ENCODE measurements at regions not wholly inside any gene's neighbourhood (a gene's known extent, or its start where the extent isn't known, plus 50 kb on each side); places are given as distances from the start of the nearest gene placed in this dataset.

- no peak for TF ChIP-seq POLR2A (IDR thresholded peaks at IDR 0.05)
- TF ChIP-seq POLR2AphosphoS5 (IDR thresholded peaks at IDR 0.05) = no peak
- TF ChIP-seq, protein P1, sequence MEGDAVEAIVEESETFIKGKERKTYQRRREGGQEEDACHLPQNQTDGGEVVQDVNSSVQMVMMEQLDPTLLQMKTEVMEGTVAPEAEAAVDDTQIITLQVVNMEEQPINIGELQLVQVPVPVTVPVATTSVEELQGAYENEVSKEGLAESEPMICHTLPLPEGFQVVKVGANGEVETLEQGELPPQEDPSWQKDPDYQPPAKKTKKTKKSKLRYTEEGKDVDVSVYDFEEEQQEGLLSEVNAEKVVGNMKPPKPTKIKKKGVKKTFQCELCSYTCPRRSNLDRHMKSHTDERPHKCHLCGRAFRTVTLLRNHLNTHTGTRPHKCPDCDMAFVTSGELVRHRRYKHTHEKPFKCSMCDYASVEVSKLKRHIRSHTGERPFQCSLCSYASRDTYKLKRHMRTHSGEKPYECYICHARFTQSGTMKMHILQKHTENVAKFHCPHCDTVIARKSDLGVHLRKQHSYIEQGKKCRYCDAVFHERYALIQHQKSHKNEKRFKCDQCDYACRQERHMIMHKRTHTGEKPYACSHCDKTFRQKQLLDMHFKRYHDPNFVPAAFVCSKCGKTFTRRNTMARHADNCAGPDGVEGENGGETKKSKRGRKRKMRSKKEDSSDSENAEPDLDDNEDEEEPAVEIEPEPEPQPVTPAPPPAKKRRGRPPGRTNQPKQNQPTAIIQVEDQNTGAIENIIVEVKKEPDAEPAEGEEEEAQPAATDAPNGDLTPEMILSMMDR (IDR thresholded peaks at IDR 0.05) = no peak
- TF ChIP-seq EP300 (IDR thresholded peaks at IDR 0.05) = no peak
These were observed 109.0 kb downstream of the OLFM1 start for GRCh38 chr9:135196474-135196873.
